CD14-positive monocyte (primary cell): ENCODE measurements at regions not wholly inside any gene's neighbourhood (a gene's known extent, or its start where the extent isn't known, plus 50 kb on each side); places are given as distances from the start of the nearest gene placed in this dataset.

Experiments used
- DNase-seq, 3 donors: peaks; one replicate each; pipeline ENCODE4 v3.0.0-alpha.2; 2011 to 2022
- H2AFZ ChIP-seq: 2 replicates; pipeline ENCODE4 v1.6.0; 2012; ENCODE audit warnings: mild to moderate bottlenecking, low read depth, low read length, inconsistent platforms; ENCODE audit not compliant: insufficient read depth, poor library complexity, severe bottlenecking
- H3K27ac ChIP-seq, 2 donors: 1 replicate in 1 of 2; 2 replicates in 1 of 2; pipeline ENCODE4 v1.5.1; 2012 to 2013; ENCODE audit warnings: low read length in 2 of 2, control low read depth in 1 of 2, inconsistent platforms in 1 of 2, low read depth in 1 of 2, mild to moderate bottlenecking in 1 of 2
- H3K27me3 ChIP-seq, 2 donors: one replicate each; pipeline versions ENCODE4 v1.6.0 to v1.6.1; 2011 to 2013; ENCODE audit warnings: low read length in 2 of 2; ENCODE audit not compliant: control insufficient read depth in 2 of 2, insufficient read depth in 2 of 2
- H3K36me3 ChIP-seq, 2 donors: replicated peaks in 1 of 2; 1 replicate in 1 of 2; 2 replicates in 1 of 2; pipeline versions ENCODE4 v1.5.1 to v1.6.1; 2012 to 2013; ENCODE audit warnings: low read length in 2 of 2, control low read depth in 1 of 2, inconsistent platforms in 1 of 2, mild to moderate bottlenecking in 1 of 2; ENCODE audit not compliant: insufficient read depth in 2 of 2, control insufficient read depth in 1 of 2
- H3K4me1 ChIP-seq, 2 donors: 1 replicate in 1 of 2; 2 replicates in 1 of 2; pipeline versions ENCODE4 v1.5.1 to v1.6.1; 2012 to 2013; ENCODE audit warnings: low read length in 2 of 2, control low read depth in 1 of 2, inconsistent platforms in 1 of 2, mild to moderate bottlenecking in 1 of 2, moderate library complexity in 1 of 2; ENCODE audit not compliant: insufficient read depth in 2 of 2, control insufficient read depth in 1 of 2
- H3K4me2 ChIP-seq: replicated peaks from 2 replicates; pipeline ENCODE3; 2012; ENCODE audit warnings: low read length, moderate library complexity, mild to moderate bottlenecking; ENCODE audit not compliant: poor library complexity, severe bottlenecking; ENCODE audit errors: extremely low read depth
- H3K4me3 ChIP-seq, 3 experiments: fragments of 200-600 bp in 1 of 3; sonication (generic) in 1 of 3; replicated peaks in 1 of 3; 1 replicate in 2 of 3; 2 replicates in 1 of 3; pipeline ENCODE4 v1.5.1; 2011 to 2013; ENCODE audit warnings: low read length in 3 of 3, mild to moderate bottlenecking in 3 of 3, control low read depth in 2 of 3, low read depth in 2 of 3, inconsistent platforms in 1 of 3, moderate library complexity in 1 of 3
- H3K79me2 ChIP-seq: 2 replicates; pipeline ENCODE4 v1.6.0; 2012; ENCODE audit warnings: mild to moderate bottlenecking, control low read depth, inconsistent platforms, low read length, moderate library complexity; ENCODE audit not compliant: insufficient read depth
- H3K9ac ChIP-seq: 2 replicates; pipeline ENCODE4 v1.6.0; 2017; ENCODE audit warnings: low read length, mild to moderate bottlenecking; ENCODE audit not compliant: insufficient read depth, poor library complexity, severe bottlenecking
- H3K9me3 ChIP-seq, 2 donors: replicated peaks in 1 of 2; 1 replicate in 1 of 2; 2 replicates in 1 of 2; pipeline versions ENCODE4 v1.5.1 to v1.6.1; 2012 to 2013; ENCODE audit warnings: low read length in 2 of 2, control low read depth in 1 of 2; ENCODE audit not compliant: control insufficient read depth in 1 of 2, insufficient read depth in 1 of 2
- H4K20me1 ChIP-seq: 2 replicates; pipeline ENCODE4 v1.6.0; 2012; ENCODE audit warnings: mild to moderate bottlenecking, low read length, control low read depth, moderate library complexity; ENCODE audit not compliant: insufficient read depth
- H3K27ac Mint-ChIP-seq, 7 donors: one replicate each; pipeline ENCODE4 v1.8.0; 2020; ENCODE audit warnings: mild to moderate bottlenecking in 7 of 7, mixed read lengths in 7 of 7, moderate library complexity in 6 of 7, inconsistent platforms in 2 of 7
- H3K27me3 Mint-ChIP-seq, 3 donors: one replicate each; pipeline ENCODE4 v1.8.0; 2021 to 2022; ENCODE audit warnings: low read depth in 3 of 3, mild to moderate bottlenecking in 3 of 3, mixed read lengths in 3 of 3, moderate library complexity in 3 of 3, inconsistent platforms in 1 of 3
- H3K36me3 Mint-ChIP-seq, 2 donors: one replicate each; pipeline ENCODE4 v1.8.0; 2020; ENCODE audit warnings: mixed read lengths in 2 of 2, inconsistent platforms in 1 of 2, mild to moderate bottlenecking in 1 of 2
- H3K4me1 Mint-ChIP-seq: one replicate; pipeline ENCODE4 v1.8.0; 2020; ENCODE audit warnings: mild to moderate bottlenecking, mixed read lengths
- H3K4me3 Mint-ChIP-seq, 2 donors: one replicate each; pipeline ENCODE4 v1.8.0; 2020; ENCODE audit warnings: mild to moderate bottlenecking in 2 of 2, mixed read lengths in 2 of 2, moderate library complexity in 1 of 2
- H3K9me3 Mint-ChIP-seq, 7 donors: one replicate each; pipeline ENCODE4 v1.8.0; 2020 to 2022; ENCODE audit warnings: mixed read lengths in 7 of 7, mild to moderate bottlenecking in 6 of 7, moderate library complexity in 6 of 7, inconsistent platforms in 2 of 7
- WGBS: methylation state at CpG from one replicate; pipeline ENCODE4 v1.1.5; 2013; ENCODE audit warnings: missing lambda C conversion rate; ENCODE audit not compliant: insufficient coverage; 5-methylcytosine and 5-hydroxymethylcytosine counted together
- intact Hi-C, 2 donors: fragments of 100-400 bp; cut with micrococcal nuclease; formaldehyde crosslinking; loops; one replicate each; pipeline versions ENCODE4 v1.15.0 to v1.15.1; 2023
- TF ChIP-seq, protein P1 (sequence below): fragments of 200-600 bp; IDR thresholded peaks from one replicate; pipeline ENCODE4 v1.8.0; 2022; ENCODE audit warnings: antibody characterized with exemption, mild to moderate bottlenecking

DNA sequence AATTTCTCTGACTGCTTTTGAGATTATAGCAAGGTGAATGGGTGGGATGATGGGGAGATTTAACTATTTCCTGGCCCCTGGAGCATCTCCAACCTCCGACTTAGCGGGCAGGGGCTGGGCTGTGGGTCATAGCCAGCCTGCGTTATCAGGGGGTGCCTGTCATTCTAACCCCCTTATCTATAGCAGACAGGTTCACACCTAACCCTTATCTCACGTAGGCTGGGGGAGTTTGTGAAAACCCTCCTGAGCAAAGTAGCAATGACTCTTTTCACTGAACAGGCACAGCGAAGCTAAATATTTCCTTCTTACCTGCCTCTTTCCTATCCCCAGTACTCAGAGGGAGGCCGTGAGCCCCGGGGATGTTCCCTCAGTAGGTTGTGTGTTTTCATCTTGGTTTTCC is 511.4 kb upstream of the B3GAT1 start:
- intact Hi-C loops, result no loop called here

DNA sequence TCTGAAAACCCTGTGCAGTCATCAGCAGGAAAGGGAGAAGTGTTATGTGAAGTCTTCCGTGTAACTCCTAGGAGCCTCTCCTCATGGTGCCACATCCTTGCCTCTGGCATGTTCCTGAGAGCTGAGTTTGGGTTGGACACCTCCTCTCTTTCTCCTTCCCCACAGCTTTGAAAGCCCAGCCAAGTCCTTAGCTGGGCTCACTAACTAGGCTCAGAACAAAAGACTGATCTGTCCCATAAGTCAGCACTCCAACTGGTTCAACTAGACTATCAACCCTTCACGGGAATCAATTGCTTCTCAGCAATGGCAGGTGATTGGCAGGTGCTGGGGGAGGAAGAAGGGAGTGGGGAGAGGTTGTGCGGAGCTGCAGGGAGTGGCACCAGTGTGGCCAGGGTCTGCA is 509.9 kb upstream of the B3GAT1 start:
- WGBS, result no CpG with 5 or more reads among the region's 3 CpGs

More for the DNA sequence above, 511.4 kb upstream of the B3GAT1 start:
- Mint-ChIP-seq H3K27me3 (peaks cover 0 to 5% (median 4%) of the 10 kb centered on the region in 3 donors), H3K4me3 (no peak overlapping the region), H3K9me3 (peaks cover 2 to 11% (median 3%) of the 10 kb centered on the region in 7 donors), H3K36me3 (no peaks in the 10 kb centered on the region), H3K27ac (no peak overlapping the region), H3K4me1 (no peaks in the 10 kb centered on the region)
- no peaks in the 10 kb centered on the region for H3K4me1 ChIP-seq
- TF ChIP-seq, protein P1, sequence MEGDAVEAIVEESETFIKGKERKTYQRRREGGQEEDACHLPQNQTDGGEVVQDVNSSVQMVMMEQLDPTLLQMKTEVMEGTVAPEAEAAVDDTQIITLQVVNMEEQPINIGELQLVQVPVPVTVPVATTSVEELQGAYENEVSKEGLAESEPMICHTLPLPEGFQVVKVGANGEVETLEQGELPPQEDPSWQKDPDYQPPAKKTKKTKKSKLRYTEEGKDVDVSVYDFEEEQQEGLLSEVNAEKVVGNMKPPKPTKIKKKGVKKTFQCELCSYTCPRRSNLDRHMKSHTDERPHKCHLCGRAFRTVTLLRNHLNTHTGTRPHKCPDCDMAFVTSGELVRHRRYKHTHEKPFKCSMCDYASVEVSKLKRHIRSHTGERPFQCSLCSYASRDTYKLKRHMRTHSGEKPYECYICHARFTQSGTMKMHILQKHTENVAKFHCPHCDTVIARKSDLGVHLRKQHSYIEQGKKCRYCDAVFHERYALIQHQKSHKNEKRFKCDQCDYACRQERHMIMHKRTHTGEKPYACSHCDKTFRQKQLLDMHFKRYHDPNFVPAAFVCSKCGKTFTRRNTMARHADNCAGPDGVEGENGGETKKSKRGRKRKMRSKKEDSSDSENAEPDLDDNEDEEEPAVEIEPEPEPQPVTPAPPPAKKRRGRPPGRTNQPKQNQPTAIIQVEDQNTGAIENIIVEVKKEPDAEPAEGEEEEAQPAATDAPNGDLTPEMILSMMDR, result no peak
- no peaks in the 10 kb centered on the region for H3K9me3 ChIP-seq
- H3K27me3 ChIP-seq, result no peaks in the 10 kb centered on the region
- H3K4me2 ChIP-seq, result no peak overlapping the region
- no peak overlapping the region for H3K27ac ChIP-seq
- no CpG with 5 or more reads among the region's 7 CpGs for WGBS
- DNase-seq, result no peak
- no peaks in the 10 kb centered on the region for H3K36me3 ChIP-seq
- H3K79me2 ChIP-seq, result no peaks in the 10 kb centered on the region
- no peaks in the 10 kb centered on the region for H4K20me1 ChIP-seq
- H2AFZ ChIP-seq, result no peak overlapping the region
- no peak overlapping the region for H3K9ac ChIP-seq
- no peak overlapping the region for H3K4me3 ChIP-seq

More for the DNA sequence above, 509.9 kb upstream of the B3GAT1 start:
- no peaks in the 10 kb centered on the region for H3K9me3 ChIP-seq
- Mint-ChIP-seq H3K36me3 (no peaks in the 10 kb centered on the region), H3K27me3 (peaks cover 0 to 5% (median 4%) of the 10 kb centered on the region in 3 donors), H3K4me3 (no peak overlapping the region), H3K4me1 (no peaks in the 10 kb centered on the region), H3K27ac (no peak overlapping the region), H3K9me3 (peaks cover 0 to 6% (median 3%) of the 10 kb centered on the region in 7 donors)
- H3K4me1 ChIP-seq, result no peaks in the 10 kb centered on the region
- no peaks in the 10 kb centered on the region for H3K36me3 ChIP-seq
- H3K27me3 ChIP-seq, result no peaks in the 10 kb centered on the region
- H4K20me1 ChIP-seq, result no peaks in the 10 kb centered on the region
- no peak overlapping the region for H3K27ac ChIP-seq
- H3K9ac ChIP-seq, result no peak overlapping the region
- H3K79me2 ChIP-seq, result no peaks in the 10 kb centered on the region
- H2AFZ ChIP-seq, result no peak overlapping the region
- no peak overlapping the region for H3K4me3 ChIP-seq
- DNase-seq, result no peak
- TF ChIP-seq, protein P1, result no peak
- H3K4me2 ChIP-seq, result no peak overlapping the region
- intact Hi-C loops, result no loop called here
